Activated CD8-positive, alpha-beta T cell treated with anti-CD3 and anti-CD28 coated beads for 36 hours (primary cell): ENCODE measurements at regions not wholly inside any gene's neighbourhood (a gene's known extent, or its start where the extent isn't known, plus 50 kb on each side); places are given as distances from the start of the nearest gene placed in this dataset.

Source experiments
- ATAC-seq: fragments of 200-7000 bp; cut with Tn5 transposase; one replicate; pipeline ENCODE4 v1.10.0; 2021; ENCODE audit warnings: mild to moderate bottlenecking, moderate library complexity
- CTCF ChIA-PET: fragments of 350-600 bp; sonication (Branson Sonifier 250); formaldehyde crosslinking; loops from one replicate; lab custom pipeline; 2021; ENCODE audit warnings: antibody characterized with exemption; lab: Charles Lee
- POLR2A ChIA-PET: fragments of 350-600 bp; sonication (Branson Sonifier 250); formaldehyde crosslinking; loops from one replicate; lab custom pipeline; 2021; ENCODE audit warnings: antibody characterized with exemption; lab: Charles Lee
- DNase-seq: peaks from one replicate; pipeline ENCODE4 v3.0.0-alpha.2; 2020
- H3K27ac Mint-ChIP-seq: one replicate; pipeline ENCODE4 v1.8.0; 2021; ENCODE audit warnings: mild to moderate bottlenecking, mixed read lengths
- H3K27me3 Mint-ChIP-seq: one replicate; pipeline ENCODE4 v1.8.0; 2021; ENCODE audit warnings: mixed read lengths
- H3K36me3 Mint-ChIP-seq: one replicate; pipeline ENCODE4 v1.8.0; 2021; ENCODE audit warnings: low read depth, mixed read lengths
- H3K4me1 Mint-ChIP-seq: one replicate; pipeline ENCODE4 v1.8.0; 2021; ENCODE audit warnings: low read depth, mixed read lengths
- H3K4me3 Mint-ChIP-seq: one replicate; pipeline ENCODE4 v1.8.0; 2021; ENCODE audit warnings: mild to moderate bottlenecking, moderate library complexity, mixed read lengths
- H3K9me3 Mint-ChIP-seq: one replicate; pipeline ENCODE4 v1.8.0; 2021; ENCODE audit warnings: mixed read lengths
- intact Hi-C: fragments of 100-400 bp; cut with micrococcal nuclease; formaldehyde crosslinking; loops from one replicate; pipeline ENCODE4 v1.10.0; 2022
- TF ChIP-seq, protein P1 (sequence below): fragments of 200-600 bp; IDR thresholded peaks from one replicate; pipeline ENCODE4 v1.8.0; 2022; ENCODE audit warnings: antibody characterized with exemption, mild to moderate bottlenecking

DNA sequence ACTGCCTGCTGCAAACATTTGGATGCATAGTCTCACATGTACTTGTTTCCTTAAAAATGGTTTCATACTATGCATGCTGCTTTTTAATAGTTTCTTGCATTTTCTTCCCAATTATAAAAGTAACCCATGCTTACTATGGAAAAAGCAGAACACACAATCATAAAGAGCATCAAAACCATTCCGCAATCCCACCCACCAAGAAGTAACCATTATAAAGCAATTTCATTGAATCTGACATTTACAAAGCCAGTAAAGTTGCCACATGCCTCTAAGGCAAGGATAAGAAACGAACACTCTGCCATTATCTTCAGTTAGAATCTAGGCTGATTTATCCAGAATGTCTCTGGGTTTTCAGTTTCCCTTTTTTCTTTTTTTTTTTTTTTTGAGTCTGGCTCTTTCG lies 92.7 kb upstream of the OSMR start:
- TF ChIP-seq, protein P1, sequence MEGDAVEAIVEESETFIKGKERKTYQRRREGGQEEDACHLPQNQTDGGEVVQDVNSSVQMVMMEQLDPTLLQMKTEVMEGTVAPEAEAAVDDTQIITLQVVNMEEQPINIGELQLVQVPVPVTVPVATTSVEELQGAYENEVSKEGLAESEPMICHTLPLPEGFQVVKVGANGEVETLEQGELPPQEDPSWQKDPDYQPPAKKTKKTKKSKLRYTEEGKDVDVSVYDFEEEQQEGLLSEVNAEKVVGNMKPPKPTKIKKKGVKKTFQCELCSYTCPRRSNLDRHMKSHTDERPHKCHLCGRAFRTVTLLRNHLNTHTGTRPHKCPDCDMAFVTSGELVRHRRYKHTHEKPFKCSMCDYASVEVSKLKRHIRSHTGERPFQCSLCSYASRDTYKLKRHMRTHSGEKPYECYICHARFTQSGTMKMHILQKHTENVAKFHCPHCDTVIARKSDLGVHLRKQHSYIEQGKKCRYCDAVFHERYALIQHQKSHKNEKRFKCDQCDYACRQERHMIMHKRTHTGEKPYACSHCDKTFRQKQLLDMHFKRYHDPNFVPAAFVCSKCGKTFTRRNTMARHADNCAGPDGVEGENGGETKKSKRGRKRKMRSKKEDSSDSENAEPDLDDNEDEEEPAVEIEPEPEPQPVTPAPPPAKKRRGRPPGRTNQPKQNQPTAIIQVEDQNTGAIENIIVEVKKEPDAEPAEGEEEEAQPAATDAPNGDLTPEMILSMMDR = no peak
- intact Hi-C loops = no loop called here
- Mint-ChIP-seq H3K27me3 (peaks cover 2% of the 10 kb centered on the region), H3K36me3 (no peaks in the 10 kb centered on the region), H3K4me1 (no peaks in the 10 kb centered on the region), H3K9me3 (no peaks in the 10 kb centered on the region), H3K27ac (no peak overlapping the region), H3K4me3 (no peak overlapping the region)
- ATAC-seq = no peak
- ChIA-PET CTCF (interaction anchor here (1.2 kb wide), 1 partner anchor 311 kb away, joined by 4 read pairs; no protein-coding TSS in a partner anchor), POLR2A (no interaction called here)
- DNase-seq = no peak

DNA sequence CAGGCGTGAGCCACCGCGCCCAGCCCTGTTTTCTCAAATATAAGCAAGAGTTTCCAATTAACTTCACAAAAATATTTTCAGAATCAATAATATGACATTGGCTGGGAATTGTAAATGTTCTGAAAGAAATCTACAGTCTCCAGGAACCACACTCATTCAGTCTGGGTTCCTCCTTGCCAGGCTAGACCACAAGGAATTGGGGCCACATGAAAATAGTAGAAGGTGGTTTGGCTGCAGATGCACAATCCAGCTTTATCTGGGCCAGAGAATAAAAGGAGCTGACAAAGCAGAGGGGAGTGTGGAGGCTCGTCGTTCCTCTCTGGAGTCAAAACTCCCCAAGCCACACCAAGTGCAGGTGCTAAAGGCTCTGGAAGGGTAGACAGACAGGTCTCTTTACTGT lies 92.0 kb upstream of the OSMR start:
- no peak for ATAC-seq
- Mint-ChIP-seq H3K4me1 (no peaks in the 10 kb centered on the region), H3K36me3 (no peaks in the 10 kb centered on the region), H3K9me3 (no peaks in the 10 kb centered on the region), H3K27me3 (peaks cover 2% of the 10 kb centered on the region), H3K4me3 (no peak overlapping the region), H3K27ac (no peak overlapping the region)
- CTCF ChIA-PET = interaction anchor here (1.2 kb wide), 1 partner anchor 312 kb away, joined by 4 read pairs; no protein-coding TSS in a partner anchor
- intact Hi-C loops = no loop called here
- POLR2A ChIA-PET = no interaction called here
- TF ChIP-seq, protein P1 = no peak
- DNase-seq = no peak

GRCh38 chr5:38755181-38755580 lies 90.6 kb upstream of the OSMR start:
- H3K36me3 Mint-ChIP-seq = no peaks in the 10 kb centered on the region
- TF ChIP-seq, protein P1 = no peak
- CTCF ChIA-PET = no interaction called here
- H3K4me1 Mint-ChIP-seq = no peaks in the 10 kb centered on the region
- H3K4me3 Mint-ChIP-seq = no peak overlapping the region
- no peak overlapping the region for H3K27ac Mint-ChIP-seq
- no peaks in the 10 kb centered on the region for H3K9me3 Mint-ChIP-seq
- POLR2A ChIA-PET = no interaction called here
- ATAC-seq (no peak), DNase-seq (no peak)
- peaks cover 6% of the 10 kb centered on the region for H3K27me3 Mint-ChIP-seq
- intact Hi-C loops = no loop called here

GRCh38 chr5:38756068-38756467 lies 89.7 kb upstream of the OSMR start:
- TF ChIP-seq, protein P1 = no peak
- POLR2A ChIA-PET = no interaction called here
- no peak overlapping the region for H3K4me3 Mint-ChIP-seq
- H3K27ac Mint-ChIP-seq = no peak overlapping the region
- ATAC-seq = no peak
- H3K36me3 Mint-ChIP-seq = no peaks in the 10 kb centered on the region
- DNase-seq = no peak
- no peaks in the 10 kb centered on the region for H3K9me3 Mint-ChIP-seq
- CTCF ChIA-PET = no interaction called here
- intact Hi-C loops = no loop called here
- peaks cover 7% of the 10 kb centered on the region for H3K27me3 Mint-ChIP-seq
- no peaks in the 10 kb centered on the region for H3K4me1 Mint-ChIP-seq

GRCh38 chr5:38757451-38758245 lies 88.2 kb upstream of the OSMR start:
- ATAC-seq (no peak), DNase-seq (no peak)
- Mint-ChIP-seq H3K36me3 (no peaks in the 10 kb centered on the region), H3K4me1 (no peaks in the 10 kb centered on the region), H3K27me3 (peaks cover 7% of the 10 kb centered on the region), H3K4me3 (no peak overlapping the region), H3K9me3 (no peaks in the 10 kb centered on the region), H3K27ac (no peak overlapping the region)
- TF ChIP-seq, protein P1 = no peak
- intact Hi-C loops = no loop called here
- POLR2A ChIA-PET = no interaction called here
- CTCF ChIA-PET = no interaction called here
